ENCODE measurements at regions not wholly inside any gene's neighbourhood (a gene's known extent, or its start where the extent isn't known, plus 50 kb on each side); places are given as distances from the start of the nearest gene placed in this dataset.

- Histone ChIP-seq H3K9ac (ENCODE audit: low read depth in 2 of 2, low read length in 2 of 2) (peak overlapping the region in 1 of 2 donors; percentile 78), H3K36me3 (no peaks in the 10 kb centered on the region), H3K4me3 (no peak overlapping the region), H3K27me3 (no peaks in the 10 kb centered on the region), H3K4me1 (peaks cover 4% of the 10 kb centered on the region), H3K9me3 (no peaks in the 10 kb centered on the region), H3K27ac (peak overlapping the region; percentile 71)
- intact Hi-C loops (cut with DNase I), result no loop called here
- TF ChIP-seq CTCF (IDR thresholded peaks at IDR 0.05), result no peak
- DNase-seq, result peak; percentile 82
These were observed 81.3 kb upstream of the NAA20 start for GRCh38 chr20:19935842-19936241.

- H3K4me1 ChIP-seq, result peaks cover 4% of the 10 kb centered on the region
- intact Hi-C loops (cut with DNase I), result no loop called here
- DNase-seq, result no peak
These were observed 80.5 kb upstream of the NAA20 start for GRCh38 chr20:19936466-19937200.

GRCh38 chr20:19937218-19937617 is 79.9 kb upstream of the NAA20 start:
- TF ChIP-seq CTCF (IDR thresholded peaks at IDR 0.05), result no peak
- intact Hi-C loops (cut with DNase I), result no loop called here
- Histone ChIP-seq H3K9ac (ENCODE audit: low read depth in 2 of 2, low read length in 2 of 2) (peak overlapping the region in 1 of 2 donors; percentile 6), H3K4me3 (no peak overlapping the region), H3K9me3 (no peaks in the 10 kb centered on the region), H3K27me3 (no peaks in the 10 kb centered on the region), H3K4me1 (peaks cover 4% of the 10 kb centered on the region), H3K27ac (peak overlapping the region; percentile 5), H3K36me3 (no peaks in the 10 kb centered on the region)
- no peak for DNase-seq

More at GRCh38 chr20:19936466-19937200, 80.5 kb upstream of the NAA20 start:
- no peaks in the 10 kb centered on the region for H3K36me3 ChIP-seq
- no peak overlapping the region for H3K4me3 ChIP-seq
- H3K9me3 ChIP-seq, result no peaks in the 10 kb centered on the region
- H3K9ac ChIP-seq (ENCODE audit: low read depth in 2 of 2, low read length in 2 of 2), result peak overlapping the region in 1 of 2 donors; percentile 78
- no peaks in the 10 kb centered on the region for H3K27me3 ChIP-seq
- H3K27ac ChIP-seq, result peak overlapping the region; percentile 71
- no peak for TF ChIP-seq CTCF (IDR thresholded peaks at IDR 0.05)

GRCh38 chr20:19937651-19938420 is 79.3 kb upstream of the NAA20 start:
- intact Hi-C loops (cut with DNase I), result no loop called here
- Histone ChIP-seq H3K36me3 (no peaks in the 10 kb centered on the region), H3K27me3 (no peaks in the 10 kb centered on the region), H3K4me3 (no peak overlapping the region), H3K27ac (no peak overlapping the region), H3K9me3 (no peaks in the 10 kb centered on the region), H3K9ac (ENCODE audit: low read depth in 2 of 2, low read length in 2 of 2) (no peak overlapping the region), H3K4me1 (peaks cover 4% of the 10 kb centered on the region)
- TF ChIP-seq CTCF (IDR thresholded peaks at IDR 0.05), result no peak
- DNase-seq, result no peak

GRCh38 chr20:19938421-19939090 is 78.6 kb upstream of the NAA20 start:
- Histone ChIP-seq H3K36me3 (no peaks in the 10 kb centered on the region), H3K9ac (ENCODE audit: low read depth in 2 of 2, low read length in 2 of 2) (no peak overlapping the region), H3K9me3 (no peaks in the 10 kb centered on the region), H3K4me1 (peaks cover 4% of the 10 kb centered on the region), H3K27me3 (no peaks in the 10 kb centered on the region), H3K27ac (no peak overlapping the region), H3K4me3 (no peak overlapping the region)
- no peak for TF ChIP-seq CTCF (IDR thresholded peaks at IDR 0.05)
- intact Hi-C loops (cut with DNase I), result no loop called here
- no peak for DNase-seq

Data from colonic mucosa (tissue), 4 donors.